ENCODE measurements at regions not wholly inside any gene's neighbourhood (a gene's known extent, or its start where the extent isn't known, plus 50 kb on each side); places are given as distances from the start of the nearest gene placed in this dataset.

- no peak for ATAC-seq (ENCODE audit: low FRiP score)
- TF ChIP-seq CTCF (IDR thresholded peaks at IDR 0.05) = no peak
- DNase-seq (ENCODE audit: low spot score) = no peak
Observed at GRCh38 chr11:95459291-95460042, 228.5 kb upstream of the SESN3 start.

GRCh38 chr11:95456714-95457491 lies 225.9 kb upstream of the SESN3 start:
- ATAC-seq (ENCODE audit: low FRiP score) = no peak
- no peak for DNase-seq (ENCODE audit: low spot score)
- TF ChIP-seq CTCF (IDR thresholded peaks at IDR 0.05) = no peak

- DNase-seq (ENCODE audit: low spot score) = no peak
- ATAC-seq (ENCODE audit: low FRiP score) = no peak
- TF ChIP-seq CTCF (IDR thresholded peaks at IDR 0.05) = no peak
Observed at GRCh38 chr11:95455228-95455970, 224.4 kb upstream of the SESN3 start.

- TF ChIP-seq CTCF (IDR thresholded peaks at IDR 0.05) = no peak
- ATAC-seq (ENCODE audit: low FRiP score) (no peak), DNase-seq (ENCODE audit: low spot score) (no peak)
Observed at GRCh38 chr11:95453616-95454171, 222.7 kb upstream of the SESN3 start.

- no peak for ATAC-seq (ENCODE audit: low FRiP score)
- DNase-seq (ENCODE audit: low spot score) = no peak
- TF ChIP-seq CTCF (IDR thresholded peaks at IDR 0.05) = no peak
Observed at GRCh38 chr11:95451682-95452081, 220.7 kb upstream of the SESN3 start.

- no peak for ATAC-seq (ENCODE audit: low FRiP score)
- TF ChIP-seq CTCF (IDR thresholded peaks at IDR 0.05) = no peak
- DNase-seq (ENCODE audit: low spot score) = no peak
Observed at GRCh38 chr11:95451261-95451660, 220.3 kb upstream of the SESN3 start.
